CD4-positive, alpha-beta T cell (primary cell): ENCODE measurements at regions not wholly inside any gene's neighbourhood (a gene's known extent, or its start where the extent isn't known, plus 50 kb on each side); places are given as distances from the start of the nearest gene placed in this dataset.

Experiments
- ATAC-seq: fragments of 200-7000 bp; cut with Tn5 transposase; one replicate; pipeline ENCODE4 v1.10.0; 2022; ENCODE audit warnings: mild to moderate bottlenecking; ENCODE audit not compliant: poor library complexity
- CTCF ChIA-PET: fragments of 350-600 bp; sonication (Branson Sonifier 250); formaldehyde crosslinking; loops from one replicate; lab custom pipeline; 2021; ENCODE audit warnings: antibody characterized with exemption, inconsistent platforms; lab: Charles Lee
- POLR2A ChIA-PET: fragments of 350-600 bp; sonication (Branson Sonifier 250); formaldehyde crosslinking; loops from one replicate; lab custom pipeline; 2021; ENCODE audit warnings: antibody characterized with exemption, inconsistent platforms; lab: Charles Lee
- DNase-seq, 14 experiments: peaks; one replicate each; pipeline ENCODE4 v3.0.0-alpha.2; 2013 to 2020; ENCODE audit warnings: mixed read lengths in 2 of 14
- H3K27ac ChIP-seq, 2 donors: one replicate each; pipeline versions ENCODE4 v1.5.1 to v1.7.0; 2013; ENCODE audit warnings: low read length in 2 of 2, low read depth in 1 of 2, mild to moderate bottlenecking in 1 of 2
- H3K27me3 ChIP-seq, 2 experiments: 1 replicate in 1 of 2; 2 replicates in 1 of 2; pipeline versions ENCODE4 v1.6.1 to v1.7.0; 2013; ENCODE audit warnings: low read length in 2 of 2, control low read depth in 1 of 2, mild to moderate bottlenecking in 1 of 2, moderate library complexity in 1 of 2; ENCODE audit not compliant: insufficient read depth in 2 of 2, control insufficient read depth in 1 of 2
- H3K36me3 ChIP-seq: one replicate; pipeline ENCODE4 v1.6.1; 2013; ENCODE audit warnings: low read length, control low read depth; ENCODE audit not compliant: insufficient read depth
- H3K4me1 ChIP-seq: one replicate; pipeline ENCODE4 v1.6.1; 2013; ENCODE audit warnings: low read length, control low read depth; ENCODE audit not compliant: insufficient read depth
- H3K4me3 ChIP-seq: one replicate; pipeline ENCODE4 v1.5.1; 2013; ENCODE audit warnings: mild to moderate bottlenecking, low read length, moderate library complexity
- H3K9me3 ChIP-seq, 2 experiments: 1 replicate in 1 of 2; 2 replicates in 1 of 2; pipeline versions ENCODE4 v1.6.1 to v1.7.0; 2013; ENCODE audit warnings: low read length in 2 of 2, mild to moderate bottlenecking in 2 of 2, control low read depth in 1 of 2, moderate library complexity in 1 of 2; ENCODE audit not compliant: control insufficient read depth in 1 of 2, insufficient read depth in 1 of 2
- H3K27ac Mint-ChIP-seq: one replicate; pipeline ENCODE4 v1.8.0; 2020; ENCODE audit warnings: mixed read lengths
- H3K27me3 Mint-ChIP-seq: one replicate; pipeline ENCODE4 v1.8.0; 2021; ENCODE audit warnings: mixed read lengths
- H3K36me3 Mint-ChIP-seq: one replicate; pipeline ENCODE4 v1.8.0; 2021; ENCODE audit warnings: low read depth, mixed read lengths
- H3K4me1 Mint-ChIP-seq: one replicate; pipeline ENCODE4 v1.8.0; 2021; ENCODE audit warnings: low read depth, mixed read lengths
- H3K4me3 Mint-ChIP-seq: one replicate; pipeline ENCODE4 v1.8.0; 2020; ENCODE audit warnings: mild to moderate bottlenecking, mixed read lengths
- H3K9me3 Mint-ChIP-seq: one replicate; pipeline ENCODE4 v1.8.0; 2020; ENCODE audit warnings: mixed read lengths
- CTCF ChIP-seq: fragments of 200-600 bp; IDR thresholded peaks from one replicate; pipeline ENCODE4 v1.8.0; 2022; ENCODE audit warnings: antibody characterized with exemption, mild to moderate bottlenecking
- intact Hi-C, 2 experiments: fragments of 100-400 bp; cut with DNase I in 1 of 2; cut with micrococcal nuclease in 1 of 2; formaldehyde crosslinking; loops; one replicate each; pipeline versions ENCODE4 v1.15.1 to v1.9.0; 2023 to 2025; cut with DNase I, micrococcal nuclease

- TF ChIP-seq CTCF: no peak
- intact Hi-C loops: no loop called here
- no peaks in the 10 kb centered on the region for H3K36me3 ChIP-seq
- no peaks in the 10 kb centered on the region for H3K4me1 ChIP-seq
- no peaks in the 10 kb centered on the region for H3K9me3 ChIP-seq
- no peaks in the 10 kb centered on the region for H3K27me3 ChIP-seq
- Mint-ChIP-seq H3K9me3 (no peaks in the 10 kb centered on the region), H3K27me3 (no peaks in the 10 kb centered on the region), H3K4me3 (no peak overlapping the region), H3K27ac (no peak overlapping the region), H3K36me3 (no peaks in the 10 kb centered on the region), H3K4me1 (no peaks in the 10 kb centered on the region)
- no peak overlapping the region for H3K4me3 ChIP-seq
- ChIA-PET CTCF (no interaction called here), POLR2A (no interaction called here)
- no peak overlapping the region for H3K27ac ChIP-seq
- no peak for ATAC-seq
- no peak for DNase-seq
Measured at GRCh38 chr16:72620853-72621252, 427.1 kb downstream of the ZFHX3 start.

- ATAC-seq: no peak
- H3K36me3 ChIP-seq: no peaks in the 10 kb centered on the region
Measured at GRCh38 chr16:72620348-72620747, 427.6 kb downstream of the ZFHX3 start.

GRCh38 chr16:72615856-72616255 is 432.1 kb downstream of the ZFHX3 start:
- CTCF ChIA-PET: no interaction called here
- H3K27ac Mint-ChIP-seq: no peak overlapping the region
- no peaks in the 10 kb centered on the region for H3K9me3 Mint-ChIP-seq
- Histone ChIP-seq H3K4me1 (no peaks in the 10 kb centered on the region), H3K27ac (no peak overlapping the region), H3K9me3 (no peaks in the 10 kb centered on the region), H3K36me3 (no peaks in the 10 kb centered on the region), H3K27me3 (no peaks in the 10 kb centered on the region), H3K4me3 (no peak overlapping the region)
- H3K4me3 Mint-ChIP-seq: no peak overlapping the region
- H3K36me3 Mint-ChIP-seq: no peaks in the 10 kb centered on the region
- H3K4me1 Mint-ChIP-seq: no peaks in the 10 kb centered on the region
- POLR2A ChIA-PET: no interaction called here
- ATAC-seq (no peak), DNase-seq (no peak)
- no peak for TF ChIP-seq CTCF
- no peaks in the 10 kb centered on the region for H3K27me3 Mint-ChIP-seq
- intact Hi-C loops: no loop called here

More at GRCh38 chr16:72620348-72620747, 427.6 kb downstream of the ZFHX3 start:
- H3K27ac Mint-ChIP-seq: no peak overlapping the region
- CTCF ChIA-PET: no interaction called here
- Histone ChIP-seq H3K27me3 (no peaks in the 10 kb centered on the region), H3K27ac (no peak overlapping the region), H3K4me1 (no peaks in the 10 kb centered on the region), H3K4me3 (no peak overlapping the region), H3K9me3 (no peaks in the 10 kb centered on the region)
- intact Hi-C loops: no loop called here
- no peaks in the 10 kb centered on the region for H3K9me3 Mint-ChIP-seq
- POLR2A ChIA-PET: no interaction called here
- no peak overlapping the region for H3K4me3 Mint-ChIP-seq
- H3K36me3 Mint-ChIP-seq: no peaks in the 10 kb centered on the region
- no peak for DNase-seq
- no peaks in the 10 kb centered on the region for H3K4me1 Mint-ChIP-seq
- no peaks in the 10 kb centered on the region for H3K27me3 Mint-ChIP-seq
- no peak for TF ChIP-seq CTCF
